ENCODE measurements at regions not wholly inside any gene's neighbourhood (a gene's known extent, or its start where the extent isn't known, plus 50 kb on each side); places are given as distances from the start of the nearest gene placed in this dataset.

GRCh38 chr5:31059889-31060288, 133.6 kb upstream of the CDH6 start:
- TF ChIP-seq CTCF (IDR thresholded peaks at IDR 0.05; ENCODE audit: low read depth, low read length, poor library complexity, severe bottlenecking) (no peak), EZH2phosphoT487 (IDR thresholded peaks at IDR 0.05; ENCODE audit: borderline replicate concordance, low read length) (no peak)
